ENCODE measurements at regions not wholly inside any gene's neighbourhood (a gene's known extent, or its start where the extent isn't known, plus 50 kb on each side); places are given as distances from the start of the nearest gene placed in this dataset.
A peak's percentile ranks its signal among the peaks of the same experiment; 100 is the strongest.
"Not testable (repeated sequence)": the region's sequence is repeated elsewhere in the genome, so short reads cannot be mapped to it uniquely, and the experiment has no call there.

- H3K27me3 ChIP-seq: no peaks in the 10 kb centered on the region
- no peak overlapping the region for H3K4me3 ChIP-seq
- H3K9me3 ChIP-seq: no peaks in the 10 kb centered on the region
- H3K4me1 ChIP-seq: no peaks in the 10 kb centered on the region
- intact Hi-C loops (cut with DNase I; ENCODE audit: low total_unique reads) (no loop called here), in situ Hi-C loops (cut with MboI; ENCODE audit: low sequenced_read_pairs in 4 of 4) (no loop called here)
- DNase-seq (no peak), ATAC-seq (no peak)
- TF ChIP-seq CTCF (IDR thresholded peaks at IDR 0.05 in 4 of 5, conservative IDR thresholded peaks at IDR 0.05 in 1 of 5) (no peak), POLR2A (IDR thresholded peaks at IDR 0.05) (no peak)
- H3K36me3 ChIP-seq: no peaks in the 10 kb centered on the region
- no peak overlapping the region for H3K27ac ChIP-seq
Observed at GRCh38 chr4:9608300-9608699, 164.1 kb downstream of the DEFB131A start.

- H3K27ac ChIP-seq; ATAC-seq; H3K36me3 ChIP-seq; intact Hi-C loops (cut with DNase I; ENCODE audit: low total_unique reads); H3K4me1 ChIP-seq; in situ Hi-C loops (cut with MboI; ENCODE audit: low sequenced_read_pairs in 4 of 4); DNase-seq; H3K27me3 ChIP-seq; H3K9me3 ChIP-seq; H3K4me3 ChIP-seq: not testable (repeated sequence)
Observed at GRCh38 chr4:9610321-9610720, 166.1 kb downstream of the DEFB131A start.

DNA sequence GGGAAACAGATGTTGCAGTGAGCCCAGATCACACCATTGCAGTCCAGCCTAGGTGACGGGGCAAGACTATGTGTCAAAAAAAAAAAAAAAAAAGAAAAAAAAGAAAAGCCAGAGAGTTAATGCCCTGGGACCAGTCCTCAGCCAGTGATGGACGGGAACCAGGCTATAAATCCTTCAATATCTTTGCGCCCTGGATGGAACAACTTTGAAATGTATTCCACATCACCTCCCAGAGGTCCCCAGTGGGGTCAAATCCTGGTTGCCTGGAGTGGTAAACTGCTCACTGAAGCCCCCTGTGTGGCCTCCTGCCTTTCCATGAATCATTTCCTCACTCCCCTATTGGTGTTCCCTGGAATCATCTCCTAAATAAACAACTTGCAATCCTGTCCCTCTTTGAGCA lies 166.9 kb downstream of the DEFB131A start:
- Histone ChIP-seq H3K27me3 (no peaks in the 10 kb centered on the region), H3K36me3 (no peaks in the 10 kb centered on the region), H3K27ac (no peak overlapping the region), H3K4me1 (no peaks in the 10 kb centered on the region), H3K9me3 (no peaks in the 10 kb centered on the region), H3K4me3 (no peak overlapping the region)
- DNase-seq (no peak), ATAC-seq (no peak)
- intact Hi-C loops (cut with DNase I; ENCODE audit: low total_unique reads): no loop called here
- in situ Hi-C loops (cut with MboI; ENCODE audit: low sequenced_read_pairs in 4 of 4): no loop called here
- TF ChIP-seq CTCF (IDR thresholded peaks at IDR 0.05 in 4 of 5, conservative IDR thresholded peaks at IDR 0.05 in 1 of 5): no peak
- TF ChIP-seq POLR2A (IDR thresholded peaks at IDR 0.05): no peak

DNA sequence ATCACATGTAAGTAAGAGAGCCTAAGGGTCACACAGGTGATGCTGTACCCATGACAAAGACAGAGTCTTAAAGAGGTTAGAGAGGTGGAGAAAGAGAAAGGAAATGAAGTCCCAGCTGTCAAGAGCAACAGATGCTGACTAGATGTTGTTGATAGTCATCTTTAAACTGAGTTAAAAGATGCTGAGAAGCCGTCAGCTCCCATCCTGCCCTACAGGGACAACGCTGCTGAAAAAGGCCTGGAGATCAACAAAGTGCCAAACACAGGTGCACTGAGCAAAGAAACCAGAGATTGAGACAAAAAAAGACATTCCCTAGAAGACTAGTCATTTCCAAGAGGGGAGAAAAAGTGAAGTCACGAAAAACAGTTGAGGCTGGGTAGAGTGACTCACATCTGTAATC lies 145.0 kb upstream of the DRD5 start:
- in situ Hi-C loops (cut with MboI; ENCODE audit: low sequenced_read_pairs in 4 of 4); H3K9me3 ChIP-seq: not testable (repeated sequence)

DNA sequence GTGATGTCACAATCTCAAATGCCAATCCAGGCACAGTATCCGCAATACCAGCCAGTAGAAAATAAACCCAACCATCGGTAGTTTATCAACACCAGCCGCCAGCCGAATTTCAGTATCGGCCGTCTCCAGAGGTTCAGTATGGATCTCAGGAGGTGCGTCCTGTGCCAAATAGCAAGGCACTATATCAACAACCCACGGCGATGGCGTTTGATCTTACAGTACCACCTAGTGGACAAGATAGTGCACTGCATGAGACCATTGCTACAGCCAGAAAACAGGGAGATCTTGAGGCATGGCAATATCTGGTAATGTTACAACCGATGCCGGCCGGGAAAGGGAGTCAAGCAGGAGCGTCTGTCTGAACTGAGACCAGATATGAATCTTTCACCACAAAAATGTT lies 121.8 kb upstream of the DRD5 start:
- intact Hi-C loops (cut with DNase I; ENCODE audit: low total_unique reads): loop anchor here (10.0 kb wide), 1 partner anchor 125 kb away; no protein-coding TSS in a partner anchor
- H3K27me3 ChIP-seq, H3K36me3 ChIP-seq, H3K4me1 ChIP-seq, H3K9me3 ChIP-seq, H3K27ac ChIP-seq, DNase-seq, ATAC-seq, H3K4me3 ChIP-seq: not testable (repeated sequence)
- peak in 1 of 5 experiments; percentile 34 for TF ChIP-seq CTCF (IDR thresholded peaks at IDR 0.05 in 4 of 5, conservative IDR thresholded peaks at IDR 0.05 in 1 of 5)
- in situ Hi-C loops (cut with MboI; ENCODE audit: low sequenced_read_pairs in 4 of 4): loop anchor here in 1 of 4 donors (25.0 kb wide), 1 partner anchor 122 kb away; no protein-coding TSS in a partner anchor

More for the DNA sequence above, 145.0 kb upstream of the DRD5 start:
- H3K27me3 ChIP-seq; H3K4me3 ChIP-seq; H3K36me3 ChIP-seq; intact Hi-C loops (cut with DNase I; ENCODE audit: low total_unique reads); H3K4me1 ChIP-seq; DNase-seq; ATAC-seq; H3K27ac ChIP-seq: not testable (repeated sequence)

DNA sequence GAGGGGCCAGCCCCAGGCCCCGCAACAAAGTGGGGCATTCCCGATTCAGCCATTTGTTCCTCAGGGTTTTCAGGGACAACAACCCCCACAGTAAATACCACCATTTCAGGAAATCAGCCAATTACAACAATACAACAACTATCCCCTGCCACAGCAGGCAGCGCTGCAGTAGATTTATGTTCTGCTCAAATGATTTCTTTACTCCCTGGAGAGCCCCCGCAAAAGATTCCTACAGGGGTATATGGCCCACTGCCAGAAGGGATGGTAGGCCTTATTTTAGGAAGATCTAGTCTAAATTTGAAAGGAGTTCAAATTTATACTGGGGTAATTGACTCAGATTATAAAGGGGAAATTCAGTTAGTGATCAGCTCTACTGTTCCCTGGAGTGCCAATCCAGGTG lies 120.5 kb upstream of the DRD5 start:
- H3K27me3 ChIP-seq; DNase-seq; H3K9me3 ChIP-seq; H3K4me3 ChIP-seq; ATAC-seq; intact Hi-C loops (cut with DNase I; ENCODE audit: low total_unique reads); H3K27ac ChIP-seq; H3K36me3 ChIP-seq; H3K4me1 ChIP-seq: not testable (repeated sequence)
- in situ Hi-C loops (cut with MboI; ENCODE audit: low sequenced_read_pairs in 4 of 4): loop anchor here in 1 of 4 donors (25.0 kb wide), 1 partner anchor 124 kb away; no protein-coding TSS in a partner anchor

- H3K9me3 ChIP-seq; H3K4me3 ChIP-seq; H3K27me3 ChIP-seq; H3K4me1 ChIP-seq; ATAC-seq; H3K27ac ChIP-seq; H3K36me3 ChIP-seq; intact Hi-C loops (cut with DNase I; ENCODE audit: low total_unique reads): not testable (repeated sequence)
- in situ Hi-C loops (cut with MboI; ENCODE audit: low sequenced_read_pairs in 4 of 4): loop anchor here in 1 of 4 donors (25.0 kb wide), 1 partner anchor 133 kb away; no protein-coding TSS in a partner anchor
- peak; percentile 6 to 22 for DNase-seq
Observed at GRCh38 chr4:9670725-9671124, 110.7 kb upstream of the DRD5 start.

- H3K27ac ChIP-seq; intact Hi-C loops (cut with DNase I; ENCODE audit: low total_unique reads); ATAC-seq; H3K4me1 ChIP-seq; H3K36me3 ChIP-seq; H3K4me3 ChIP-seq; H3K27me3 ChIP-seq; DNase-seq; H3K9me3 ChIP-seq; in situ Hi-C loops (cut with MboI; ENCODE audit: low sequenced_read_pairs in 4 of 4): not testable (repeated sequence)
Observed at GRCh38 chr4:9677357-9677756, 104.1 kb upstream of the DRD5 start.

All from gastrocnemius medialis (tissue), 4 donors.